ENCODE measurements at regions not wholly inside any gene's neighbourhood (a gene's known extent, or its start where the extent isn't known, plus 50 kb on each side); places are given as distances from the start of the nearest gene placed in this dataset.

GRCh38 chr9:91481972-91482371 lies 58.3 kb upstream of the NFIL3 start:
- Histone ChIP-seq H3K4me1 (no peaks in the 10 kb centered on the region), H3K27me3 (no peaks in the 10 kb centered on the region), H3K27ac (no peak overlapping the region), H3K36me3 (no peaks in the 10 kb centered on the region), H3K4me3 (no peak overlapping the region), H3K9me3 (no peaks in the 10 kb centered on the region)
- ATAC-seq: no peak
- TF ChIP-seq, protein P1, sequence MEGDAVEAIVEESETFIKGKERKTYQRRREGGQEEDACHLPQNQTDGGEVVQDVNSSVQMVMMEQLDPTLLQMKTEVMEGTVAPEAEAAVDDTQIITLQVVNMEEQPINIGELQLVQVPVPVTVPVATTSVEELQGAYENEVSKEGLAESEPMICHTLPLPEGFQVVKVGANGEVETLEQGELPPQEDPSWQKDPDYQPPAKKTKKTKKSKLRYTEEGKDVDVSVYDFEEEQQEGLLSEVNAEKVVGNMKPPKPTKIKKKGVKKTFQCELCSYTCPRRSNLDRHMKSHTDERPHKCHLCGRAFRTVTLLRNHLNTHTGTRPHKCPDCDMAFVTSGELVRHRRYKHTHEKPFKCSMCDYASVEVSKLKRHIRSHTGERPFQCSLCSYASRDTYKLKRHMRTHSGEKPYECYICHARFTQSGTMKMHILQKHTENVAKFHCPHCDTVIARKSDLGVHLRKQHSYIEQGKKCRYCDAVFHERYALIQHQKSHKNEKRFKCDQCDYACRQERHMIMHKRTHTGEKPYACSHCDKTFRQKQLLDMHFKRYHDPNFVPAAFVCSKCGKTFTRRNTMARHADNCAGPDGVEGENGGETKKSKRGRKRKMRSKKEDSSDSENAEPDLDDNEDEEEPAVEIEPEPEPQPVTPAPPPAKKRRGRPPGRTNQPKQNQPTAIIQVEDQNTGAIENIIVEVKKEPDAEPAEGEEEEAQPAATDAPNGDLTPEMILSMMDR (IDR thresholded peaks at IDR 0.05): no peak
- intact Hi-C loops (cut with DNase I): no loop called here
- peak in 2 of 4 donors; percentile 34 to 65 for DNase-seq

GRCh38 chr9:91477106-91477505 lies 53.5 kb upstream of the NFIL3 start:
- ATAC-seq: no peak

GRCh38 chr9:91474656-91475055 lies 51.0 kb upstream of the NFIL3 start:
- Histone ChIP-seq H3K4me3 (no peak overlapping the region), H3K36me3 (no peaks in the 10 kb centered on the region), H3K9me3 (no peaks in the 10 kb centered on the region), H3K27ac (no peak overlapping the region), H3K27me3 (no peaks in the 10 kb centered on the region), H3K4me1 (no peaks in the 10 kb centered on the region)
- DNase-seq: no peak
- intact Hi-C loops (cut with DNase I): no loop called here
- TF ChIP-seq, protein P1 (IDR thresholded peaks at IDR 0.05): no peak
- no peak for ATAC-seq

More at GRCh38 chr9:91477106-91477505, 53.5 kb upstream of the NFIL3 start:
- intact Hi-C loops (cut with DNase I): no loop called here
- Histone ChIP-seq H3K36me3 (no peaks in the 10 kb centered on the region), H3K9me3 (no peaks in the 10 kb centered on the region), H3K4me1 (no peaks in the 10 kb centered on the region), H3K4me3 (no peak overlapping the region), H3K27me3 (no peaks in the 10 kb centered on the region), H3K27ac (no peak overlapping the region)
- TF ChIP-seq, protein P1 (IDR thresholded peaks at IDR 0.05): no peak
- DNase-seq: no peak

All from left lung (tissue), 4 donors.